Stimulated activated CD4-positive, alpha-beta T cell treated with anti-CD3 and anti-CD28 coated beads, Interleukin-1b, Interleukin-23, amount 100 ng/mL, for 48 hours (primary cell): ENCODE measurements at regions not wholly inside any gene's neighbourhood (a gene's known extent, or its start where the extent isn't known, plus 50 kb on each side); places are given as distances from the start of the nearest gene placed in this dataset.

ENCODE experiments used
- DNase-seq: peaks from one replicate; pipeline ENCODE4 v3.0.0-alpha.2; 2020

GRCh38 chr10:3451516-3452172 lies 279.1 kb upstream of the PITRM1 start:
- no peak for DNase-seq

- no peak for DNase-seq
Observed at GRCh38 chr10:3446221-3446620, 273.6 kb upstream of the PITRM1 start.

GRCh38 chr10:3445648-3446047 lies 273.1 kb upstream of the PITRM1 start:
- DNase-seq = no peak

GRCh38 chr10:3442451-3442990 lies 269.9 kb upstream of the PITRM1 start:
- DNase-seq = no peak

GRCh38 chr10:3439183-3439582 lies 266.6 kb upstream of the PITRM1 start:
- no peak for DNase-seq

- no peak for DNase-seq
Observed at GRCh38 chr10:3438606-3439005, 266.0 kb upstream of the PITRM1 start.

GRCh38 chr10:3435671-3436070 lies 263.1 kb upstream of the PITRM1 start:
- no peak for DNase-seq

GRCh38 chr10:3433988-3434387 lies 261.4 kb upstream of the PITRM1 start:
- no peak for DNase-seq

- no peak for DNase-seq
Observed at GRCh38 chr10:3433131-3433530, 260.5 kb upstream of the PITRM1 start.

GRCh38 chr10:3432081-3432825 lies 259.7 kb upstream of the PITRM1 start:
- no peak for DNase-seq

GRCh38 chr10:3430501-3430900 lies 257.9 kb upstream of the PITRM1 start:
- DNase-seq = no peak

- no peak for DNase-seq
Observed at GRCh38 chr10:3429676-3430075, 257.1 kb upstream of the PITRM1 start.

GRCh38 chr10:3428826-3429225 lies 256.2 kb upstream of the PITRM1 start:
- no peak for DNase-seq

GRCh38 chr10:3427950-3428354 lies 255.4 kb upstream of the PITRM1 start:
- DNase-seq = no peak

GRCh38 chr10:3427347-3427746 lies 254.8 kb upstream of the PITRM1 start:
- DNase-seq = no peak

GRCh38 chr10:3426190-3426845 lies 253.7 kb upstream of the PITRM1 start:
- DNase-seq = no peak

GRCh38 chr10:3425716-3426115 lies 253.1 kb upstream of the PITRM1 start:
- DNase-seq = no peak

- no peak for DNase-seq
Observed at GRCh38 chr10:3425261-3425660, 252.7 kb upstream of the PITRM1 start.

GRCh38 chr10:3424111-3424851 lies 251.7 kb upstream of the PITRM1 start:
- DNase-seq = no peak

GRCh38 chr10:3423384-3423783 lies 250.8 kb upstream of the PITRM1 start:
- no peak for DNase-seq

GRCh38 chr10:3422282-3422681 lies 249.7 kb upstream of the PITRM1 start:
- DNase-seq = no peak

- DNase-seq = no peak
Observed at GRCh38 chr10:3421537-3422257, 249.1 kb upstream of the PITRM1 start.
